ENCODE measurements at regions not wholly inside any gene's neighbourhood (a gene's known extent, or its start where the extent isn't known, plus 50 kb on each side); places are given as distances from the start of the nearest gene placed in this dataset.

DNA sequence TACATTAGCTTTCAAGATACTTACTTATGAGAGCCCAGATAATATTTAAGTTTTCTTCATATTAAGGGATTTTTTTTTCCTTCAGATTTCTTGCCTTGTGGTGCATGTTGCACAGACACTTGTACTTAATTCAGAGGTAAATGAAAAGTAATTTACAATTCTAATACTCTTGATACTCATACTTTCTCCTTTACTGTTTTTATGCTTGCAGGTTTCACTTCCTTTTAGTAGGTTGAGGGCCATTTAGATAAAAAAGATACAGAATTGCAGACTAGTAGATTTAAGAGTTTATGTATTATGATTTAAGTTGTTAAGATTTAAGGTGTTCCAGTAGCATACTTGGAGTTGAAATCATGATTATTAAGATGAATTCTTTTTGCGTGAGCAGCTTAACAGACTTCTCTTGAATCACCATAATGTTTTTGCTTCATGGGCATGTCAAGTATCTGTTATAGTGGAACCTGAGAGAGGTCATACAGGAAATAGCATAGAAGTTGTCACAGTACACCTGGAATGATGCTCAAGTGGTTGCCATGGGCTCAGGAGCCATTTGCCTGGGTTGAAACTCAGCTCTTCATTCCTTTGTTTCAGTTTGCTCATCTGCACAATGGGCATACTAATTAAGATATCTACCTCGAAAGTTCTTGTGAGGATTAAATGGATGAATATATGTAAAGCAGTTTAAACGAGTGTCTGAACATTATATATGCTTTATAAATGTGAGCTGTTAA, 174.8 kb upstream of the PRPS1L1 start:
- DNase-seq = peak; percentile 70

DNA sequence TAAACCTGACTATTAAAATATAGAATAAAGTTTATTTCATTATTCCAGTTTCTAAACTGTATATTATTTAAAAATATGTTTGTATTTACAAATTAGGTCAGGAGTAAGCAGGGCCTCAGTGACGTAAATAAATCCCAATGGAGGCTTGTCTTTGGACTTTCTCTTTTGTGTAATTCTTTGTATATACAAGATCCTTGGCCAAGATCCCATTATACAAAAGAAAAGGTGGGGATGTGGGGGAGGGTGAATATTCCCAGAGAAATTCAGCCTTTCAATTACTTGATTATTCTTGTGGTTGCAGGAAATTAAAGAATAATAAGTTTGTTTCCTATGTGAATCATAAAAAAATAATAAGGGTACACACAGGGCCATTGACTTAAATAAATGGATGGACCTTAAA, 178.7 kb upstream of the PRPS1L1 start:
- no peak for DNase-seq

GRCh38 chr7:18208921-18209320, 181.3 kb upstream of the PRPS1L1 start:
- DNase-seq = no peak

GRCh38 chr7:18210377-18210776, 182.7 kb upstream of the PRPS1L1 start:
- DNase-seq = no peak

GRCh38 chr7:18210788-18211187, 183.1 kb upstream of the PRPS1L1 start:
- no peak for DNase-seq

DNA sequence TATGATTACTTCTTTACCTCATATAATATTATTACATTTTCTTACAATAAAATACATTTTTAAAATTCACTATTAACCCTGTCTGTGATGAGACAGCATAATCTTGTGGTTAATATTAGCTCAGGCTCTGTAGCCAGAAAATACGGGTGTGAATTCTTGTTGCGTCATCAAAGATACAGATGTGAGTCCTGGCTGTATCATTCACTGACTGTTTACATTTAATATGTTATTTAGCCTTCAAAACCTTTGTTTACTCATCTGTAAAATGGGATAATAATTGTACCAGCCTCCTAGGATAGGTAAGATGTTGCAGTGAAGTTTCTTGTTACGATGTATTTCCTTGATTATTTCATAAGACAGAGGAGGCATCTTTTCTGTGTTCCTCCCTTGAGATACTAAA, 184.7 kb upstream of the PRPS1L1 start:
- no peak for DNase-seq

GRCh38 chr7:18212758-18213157, 185.1 kb upstream of the PRPS1L1 start:
- DNase-seq = no peak

GRCh38 chr7:18213652-18214051, 186.0 kb upstream of the PRPS1L1 start:
- peak; percentile 25 for DNase-seq

- DNase-seq = no peak
Measured at GRCh38 chr7:18216270-18216669, 188.6 kb upstream of the PRPS1L1 start.

DNA sequence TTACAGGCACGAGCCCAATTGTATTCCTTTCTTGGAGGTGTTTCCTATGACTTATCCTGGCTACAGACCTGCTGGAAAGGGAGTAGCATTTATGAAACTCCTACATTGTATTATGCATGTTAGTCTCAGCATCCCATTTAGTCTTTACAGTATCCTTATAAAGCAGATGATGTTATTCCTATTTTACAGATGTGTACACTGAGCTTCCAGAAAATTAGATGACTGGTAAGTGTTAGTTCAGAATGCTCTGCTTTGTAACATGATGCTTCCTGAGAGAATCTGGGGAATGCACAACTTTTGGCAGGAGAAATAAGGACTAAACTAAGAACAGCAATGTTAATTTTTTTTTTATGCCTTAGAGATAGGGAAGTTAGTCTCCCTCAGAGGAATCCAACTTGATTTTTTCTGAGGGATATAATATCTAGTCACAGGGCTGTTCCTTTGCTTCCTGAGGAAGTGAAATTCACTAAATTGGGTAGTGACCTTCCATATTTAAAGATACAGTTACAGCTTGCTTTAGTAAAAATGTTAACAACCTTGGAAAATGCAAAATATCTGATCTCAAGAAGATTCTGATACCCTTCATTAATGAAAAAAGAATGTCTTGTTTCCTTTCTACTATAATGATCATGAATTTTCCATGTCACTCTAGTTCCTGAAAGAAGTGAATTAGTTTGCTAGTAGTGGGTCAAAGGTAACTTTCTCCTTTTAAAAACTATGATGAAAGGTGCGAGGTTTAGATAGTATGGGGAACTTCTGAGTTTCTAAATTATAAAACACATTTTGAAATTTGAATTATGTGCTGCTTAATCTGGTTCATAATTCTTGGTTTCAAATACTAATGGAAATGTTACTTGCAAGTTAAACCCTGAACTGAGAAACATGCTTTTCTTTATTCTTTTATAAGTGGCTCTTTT, 194.0 kb upstream of the PRPS1L1 start:
- DNase-seq = no peak

DNA sequence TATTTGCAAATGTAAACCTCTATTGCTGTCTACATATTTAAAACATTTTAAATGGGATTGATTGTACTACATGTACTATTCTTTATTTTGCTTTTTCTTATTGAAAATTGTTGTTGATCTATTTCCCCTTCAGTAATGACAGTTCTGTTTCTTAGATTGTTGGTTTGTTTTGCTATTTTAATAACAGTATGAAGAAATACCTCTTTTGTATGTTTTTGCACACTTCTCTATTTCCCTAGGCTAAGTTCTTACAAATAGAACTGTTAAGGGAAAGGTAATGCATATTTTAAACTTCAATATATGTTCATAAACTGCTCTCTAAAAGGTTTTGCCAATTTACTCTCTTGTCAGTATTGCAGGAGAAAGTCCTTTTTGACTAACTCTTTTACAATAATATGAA, 195.0 kb upstream of the PRPS1L1 start:
- no peak for DNase-seq

- DNase-seq = no peak
Measured at GRCh38 chr7:18224138-18224537, 196.5 kb upstream of the PRPS1L1 start.

- no peak for DNase-seq
Measured at GRCh38 chr7:18225067-18225466, 197.4 kb upstream of the PRPS1L1 start.

DNA sequence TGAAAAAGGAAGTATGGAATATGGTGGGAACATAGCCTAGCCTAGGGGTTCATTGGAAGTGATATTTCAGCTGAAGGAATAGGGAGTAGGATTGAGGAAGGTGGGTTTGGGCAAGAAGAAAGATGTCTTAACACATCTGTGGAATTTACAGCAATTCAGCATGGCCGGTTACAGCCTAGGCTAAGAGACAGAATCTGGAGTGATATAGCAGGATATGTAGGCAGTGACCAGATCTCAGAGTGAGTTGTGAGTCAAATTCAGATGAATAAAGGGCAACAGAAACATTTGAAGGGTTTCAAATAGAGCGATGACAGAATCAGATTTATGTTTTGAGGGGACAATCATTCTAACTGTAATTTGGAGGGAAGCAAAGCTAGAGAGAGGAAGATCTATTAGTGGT, 199.0 kb upstream of the PRPS1L1 start:
- DNase-seq = no peak

- no peak for DNase-seq
Measured at GRCh38 chr7:18228686-18229085, 201.0 kb upstream of the PRPS1L1 start.

DNA sequence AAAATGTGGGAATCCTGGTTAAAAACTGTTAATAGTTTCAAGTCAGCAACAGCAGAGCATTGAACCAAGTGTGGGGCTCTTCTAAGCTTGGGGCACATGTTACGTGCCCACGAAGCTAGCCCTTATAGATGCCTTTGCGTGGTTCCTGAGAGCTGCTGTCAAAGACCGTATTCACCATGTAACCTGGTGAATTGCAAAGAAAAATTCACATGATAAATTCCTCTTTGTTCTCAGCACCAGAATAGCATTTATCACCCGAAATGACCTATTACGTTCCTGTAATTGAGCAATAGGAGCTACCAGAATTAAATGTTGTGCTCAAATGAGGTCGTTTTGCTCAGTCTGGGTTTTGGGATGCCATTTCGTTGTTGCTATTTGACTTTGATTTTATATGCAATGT, 202.6 kb upstream of the PRPS1L1 start:
- DNase-seq = no peak

- no peak for DNase-seq
Measured at GRCh38 chr7:18231854-18232253, 204.2 kb upstream of the PRPS1L1 start.

DNA sequence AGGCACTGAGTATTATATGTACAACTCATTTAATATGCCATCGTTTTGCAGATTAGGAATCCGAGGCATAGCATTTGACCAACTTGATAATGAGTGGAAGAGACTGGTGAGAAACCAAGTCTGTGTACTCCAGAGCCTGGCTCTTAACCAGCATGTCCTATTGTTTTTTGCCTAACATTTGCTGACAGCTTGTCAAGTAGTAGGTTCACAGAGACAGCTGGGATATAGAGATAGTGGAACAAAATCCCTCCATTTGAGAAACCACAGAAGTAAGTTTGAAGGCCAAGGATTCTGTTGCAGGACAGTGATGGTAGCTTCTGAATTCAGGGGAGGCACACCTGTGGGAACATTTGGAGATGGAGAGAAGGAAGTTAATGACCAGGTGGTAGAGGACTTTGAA, 206.9 kb upstream of the PRPS1L1 start:
- no peak for DNase-seq

DNA sequence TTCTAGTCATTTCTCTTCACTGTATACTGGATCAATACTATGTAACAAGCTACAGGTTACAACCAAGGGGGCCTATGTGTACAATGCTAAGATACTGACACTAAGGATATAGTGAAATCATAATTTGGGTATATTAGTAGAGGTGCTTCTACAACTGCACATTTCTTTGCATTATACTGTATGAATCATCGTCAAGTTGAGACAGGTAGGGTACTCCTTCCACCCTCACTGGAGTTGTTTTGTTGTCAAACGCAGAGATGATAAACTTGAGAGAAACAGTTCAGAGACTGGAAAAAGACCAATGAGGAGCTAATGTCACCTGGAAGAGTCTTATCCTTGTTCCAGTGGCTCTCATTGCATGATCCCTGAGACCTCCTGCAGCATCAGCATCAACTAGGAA, 208.2 kb upstream of the PRPS1L1 start:
- no peak for DNase-seq

DNA sequence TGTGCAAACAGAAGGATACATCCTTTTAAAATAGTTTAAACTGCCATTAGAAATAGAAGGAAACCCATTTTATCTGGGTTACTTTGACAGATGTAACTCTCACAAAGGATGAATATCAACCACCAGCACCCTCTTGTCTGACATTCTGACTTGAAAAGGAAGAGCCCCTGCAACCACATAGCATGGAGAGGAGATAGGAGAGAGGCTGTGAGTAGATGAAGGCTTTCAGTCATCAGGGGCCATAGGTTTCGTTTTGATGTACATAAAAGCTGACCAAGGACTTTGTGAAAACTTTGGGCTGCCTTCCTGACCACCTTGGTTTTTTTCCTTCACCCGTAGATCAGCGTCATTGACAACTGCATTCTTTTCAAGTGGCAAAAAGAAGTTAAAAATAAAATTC, 211.6 kb upstream of the PRPS1L1 start:
- no peak for DNase-seq

DNA sequence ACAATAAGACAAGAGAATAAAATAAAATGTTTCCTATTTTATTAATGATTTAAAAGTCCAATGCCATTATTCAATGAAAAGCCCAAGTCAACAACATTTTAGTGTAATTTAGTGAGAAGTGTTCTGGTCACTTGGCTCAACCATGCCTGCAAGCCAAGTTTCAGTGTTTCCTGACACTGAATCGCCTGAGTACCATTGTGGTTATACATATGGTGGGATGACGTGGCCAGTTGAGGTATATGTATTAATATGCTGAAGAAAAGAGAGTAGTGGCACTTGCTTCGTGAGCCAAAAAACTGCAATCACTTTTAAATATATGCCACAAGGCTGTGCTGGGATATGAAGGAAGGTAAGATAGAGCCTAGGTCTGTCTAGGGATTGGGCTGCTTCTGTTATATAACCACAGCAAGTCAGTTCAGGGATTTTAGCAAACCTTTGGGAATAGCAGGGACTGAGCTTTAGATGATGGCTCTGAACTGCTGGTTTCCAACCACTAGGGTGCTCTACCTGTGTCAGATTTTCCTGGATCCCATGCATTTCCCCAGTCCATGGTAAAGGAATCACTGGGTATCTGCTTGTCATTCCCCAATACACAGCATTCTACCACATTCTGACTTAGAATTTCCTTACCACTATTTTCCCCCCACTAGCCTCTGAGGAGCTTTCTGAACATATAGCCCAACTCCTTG, 214.0 kb upstream of the PRPS1L1 start:
- DNase-seq = peak; percentile 11

- no peak for DNase-seq
Measured at GRCh38 chr7:18243731-18244130, 216.1 kb upstream of the PRPS1L1 start.

DNA sequence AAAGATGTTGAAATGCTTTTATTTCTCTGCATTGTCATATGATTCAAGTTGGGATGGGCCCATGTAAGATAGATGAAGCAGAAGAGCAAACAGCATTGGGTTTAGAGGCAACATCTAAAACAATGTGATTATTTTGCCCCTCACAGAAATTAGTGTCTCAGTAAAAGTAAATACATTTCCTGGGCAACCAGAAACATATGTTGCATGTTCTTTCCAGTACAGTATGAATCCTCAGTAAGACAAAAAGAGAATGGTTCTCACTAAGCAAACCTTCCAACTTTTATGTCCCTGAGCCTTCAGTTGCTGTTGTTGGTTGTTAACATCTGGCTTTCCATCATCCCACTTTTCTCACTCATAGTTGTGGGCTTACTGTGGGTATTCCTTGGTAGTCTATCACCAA, 222.5 kb upstream of the PRPS1L1 start:
- DNase-seq = no peak

- no peak for DNase-seq
Measured at GRCh38 chr7:18257711-18258110, 230.1 kb upstream of the PRPS1L1 start.

Measured in DMS53 (cell line).